ENCODE measurements at regions not wholly inside any gene's neighbourhood (a gene's known extent, or its start where the extent isn't known, plus 50 kb on each side); places are given as distances from the start of the nearest gene placed in this dataset.

- DNase-seq (ENCODE audit: low spot score) = no peak
Measured at GRCh38 chr2:3960106-3960505, 256.7 kb downstream of the DCDC2C start.

GRCh38 chr2:3962719-3963118, 259.3 kb downstream of the DCDC2C start:
- no peak for DNase-seq (ENCODE audit: low spot score)

GRCh38 chr2:3965211-3965610, 261.8 kb downstream of the DCDC2C start:
- DNase-seq (ENCODE audit: low spot score) = no peak

- DNase-seq (ENCODE audit: low spot score) = no peak
Measured at GRCh38 chr2:3965953-3966352, 262.6 kb downstream of the DCDC2C start.

GRCh38 chr2:3966470-3966869, 263.1 kb downstream of the DCDC2C start:
- DNase-seq (ENCODE audit: low spot score) = no peak

- no peak for DNase-seq (ENCODE audit: low spot score)
Measured at GRCh38 chr2:3968736-3969135, 265.4 kb downstream of the DCDC2C start.

GRCh38 chr2:3970791-3971651, 267.6 kb downstream of the DCDC2C start:
- DNase-seq (ENCODE audit: low spot score) = no peak

GRCh38 chr2:3971652-3972192, 268.3 kb downstream of the DCDC2C start:
- DNase-seq (ENCODE audit: low spot score) = no peak

GRCh38 chr2:3972377-3972776, 269.0 kb downstream of the DCDC2C start:
- no peak for DNase-seq (ENCODE audit: low spot score)

GRCh38 chr2:3974765-3975164, 271.4 kb downstream of the DCDC2C start:
- no peak for DNase-seq (ENCODE audit: low spot score)

GRCh38 chr2:3981446-3981987, 278.1 kb downstream of the DCDC2C start:
- DNase-seq (ENCODE audit: low spot score) = no peak

GRCh38 chr2:3982160-3982559, 278.8 kb downstream of the DCDC2C start:
- no peak for DNase-seq (ENCODE audit: low spot score)

- DNase-seq (ENCODE audit: low spot score) = no peak
Measured at GRCh38 chr2:3986063-3986462, 282.7 kb downstream of the DCDC2C start.

- no peak for DNase-seq (ENCODE audit: low spot score)
Measured at GRCh38 chr2:3986530-3987258, 283.3 kb downstream of the DCDC2C start.

- DNase-seq (ENCODE audit: low spot score) = no peak
Measured at GRCh38 chr2:4002841-4003403, 299.5 kb downstream of the DCDC2C start.

- no peak for DNase-seq (ENCODE audit: low spot score)
Measured at GRCh38 chr2:4012197-4012596, 308.8 kb downstream of the DCDC2C start.

GRCh38 chr2:4018535-4018934, 315.2 kb downstream of the DCDC2C start:
- no peak for DNase-seq (ENCODE audit: low spot score)

- DNase-seq (ENCODE audit: low spot score) = no peak
Measured at GRCh38 chr2:4020153-4020552, 316.8 kb downstream of the DCDC2C start.

GRCh38 chr2:4020649-4021048, 317.3 kb downstream of the DCDC2C start:
- no peak for DNase-seq (ENCODE audit: low spot score)

GRCh38 chr2:4024605-4025004, 321.2 kb downstream of the DCDC2C start:
- DNase-seq (ENCODE audit: low spot score) = no peak

- no peak for DNase-seq (ENCODE audit: low spot score)
Measured at GRCh38 chr2:4029081-4029480, 325.7 kb downstream of the DCDC2C start.

GRCh38 chr2:4039896-4040295, 336.5 kb downstream of the DCDC2C start:
- DNase-seq (ENCODE audit: low spot score) = no peak
